HL-60 (cell line): ENCODE measurements at regions not wholly inside any gene's neighbourhood (a gene's known extent, or its start where the extent isn't known, plus 50 kb on each side); places are given as distances from the start of the nearest gene placed in this dataset.
A peak's percentile ranks its signal among the peaks of the same experiment; 100 is the strongest.

Experiments used
- DNase-seq, 2 experiments: peaks; one replicate each; pipeline ENCODE4 v3.0.0-alpha.2; 2010 to 2020; ENCODE audit warnings: low read depth in 1 of 2, low spot score in 1 of 2
- H3K27ac ChIP-seq: fragments of 250-450 bp; sonication (Bioruptor Pico); replicated peaks from 2 replicates; pipeline ENCODE4 v1.5.1; 2020; ENCODE audit warnings: mild to moderate bottlenecking, moderate library complexity
- H3K27me3 ChIP-seq: fragments of 250-450 bp; sonication (Bioruptor Pico); 2 replicates; pipeline ENCODE4 v1.5.1; 2021; ENCODE audit warnings: mild to moderate bottlenecking, moderate library complexity; ENCODE audit not compliant: insufficient read depth, poor library complexity, severe bottlenecking
- H3K4me3 ChIP-seq: replicated peaks from 2 replicates; pipeline ENCODE4 v1.5.1; 2011; ENCODE audit warnings: mild to moderate bottlenecking, control low read depth, low read length; ENCODE audit not compliant: insufficient read depth
- CTCF ChIP-seq: IDR thresholded peaks from one replicate; pipeline ENCODE4 v1.5.1; 2011; ENCODE audit warnings: low read length, control low read depth, inconsistent platforms; ENCODE audit not compliant: insufficient read depth
- GABPA ChIP-seq: IDR thresholded peaks from 2 replicates; pipeline ENCODE4 v1.6.1; 2012; ENCODE audit warnings: low read depth
- POLR2AphosphoS5 ChIP-seq: IDR thresholded peaks from 2 replicates; pipeline ENCODE4 v1.6.1; 2012; ENCODE audit warnings: low read depth
- REST ChIP-seq: IDR thresholded peaks from 2 replicates; pipeline ENCODE4 v1.6.1; 2012; ENCODE audit warnings: low read depth; ENCODE audit not compliant: insufficient replicate concordance
- SPI1 ChIP-seq: IDR thresholded peaks from 2 replicates; pipeline ENCODE4 v1.6.1; 2012; ENCODE audit warnings: low read depth, mild to moderate bottlenecking, borderline replicate concordance

- no peaks in the 10 kb centered on the region for H3K27me3 ChIP-seq
- H3K27ac ChIP-seq: no peak overlapping the region
- peak in 1 of 2 experiments; percentile 1 for DNase-seq
- TF ChIP-seq CTCF: no peak
- TF ChIP-seq GABPA: no peak
- no peak for TF ChIP-seq POLR2AphosphoS5
- TF ChIP-seq REST: no peak
- no peak for TF ChIP-seq SPI1
- H3K4me3 ChIP-seq: no peak overlapping the region
These were observed 142.3 kb upstream of the ANKH start for GRCh38 chr5:15013654-15014463.

- Histone ChIP-seq H3K27ac (no peak overlapping the region), H3K4me3 (no peak overlapping the region), H3K27me3 (no peaks in the 10 kb centered on the region)
- TF ChIP-seq POLR2AphosphoS5: no peak
- TF ChIP-seq CTCF: no peak
- TF ChIP-seq GABPA: no peak
- TF ChIP-seq SPI1: no peak
- TF ChIP-seq REST: no peak
- no peak for DNase-seq
These were observed 140.5 kb upstream of the ANKH start for GRCh38 chr5:15012061-15012460.

GRCh38 chr5:15010936-15011335 lies 139.4 kb upstream of the ANKH start:
- no peaks in the 10 kb centered on the region for H3K27me3 ChIP-seq
- no peak for DNase-seq
- TF ChIP-seq CTCF (no peak), SPI1 (no peak), GABPA (no peak), POLR2AphosphoS5 (no peak), REST (no peak)
- no peak overlapping the region for H3K27ac ChIP-seq
- no peak overlapping the region for H3K4me3 ChIP-seq
